ENCODE measurements at regions not wholly inside any gene's neighbourhood (a gene's known extent, or its start where the extent isn't known, plus 50 kb on each side); places are given as distances from the start of the nearest gene placed in this dataset.

DNA sequence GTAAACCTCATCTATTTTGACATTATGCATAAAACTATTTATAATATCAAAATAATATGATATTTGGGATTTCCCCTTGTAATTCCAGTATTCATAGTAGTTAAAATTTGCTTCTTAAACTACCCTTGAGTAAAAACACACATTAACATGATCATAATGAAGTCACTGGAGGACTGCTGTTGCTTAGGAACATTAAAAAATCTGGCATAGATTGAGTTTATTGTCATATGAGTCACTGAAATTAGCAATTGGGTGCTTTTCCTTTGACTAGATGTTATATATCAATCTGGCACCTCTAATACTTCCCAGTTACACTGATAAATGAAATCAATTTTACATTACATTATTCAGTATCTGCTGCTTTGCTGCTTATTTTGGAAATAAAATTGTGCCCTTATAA is 57.0 kb upstream of the ZC3H15 start:
- TF ChIP-seq, protein P1, sequence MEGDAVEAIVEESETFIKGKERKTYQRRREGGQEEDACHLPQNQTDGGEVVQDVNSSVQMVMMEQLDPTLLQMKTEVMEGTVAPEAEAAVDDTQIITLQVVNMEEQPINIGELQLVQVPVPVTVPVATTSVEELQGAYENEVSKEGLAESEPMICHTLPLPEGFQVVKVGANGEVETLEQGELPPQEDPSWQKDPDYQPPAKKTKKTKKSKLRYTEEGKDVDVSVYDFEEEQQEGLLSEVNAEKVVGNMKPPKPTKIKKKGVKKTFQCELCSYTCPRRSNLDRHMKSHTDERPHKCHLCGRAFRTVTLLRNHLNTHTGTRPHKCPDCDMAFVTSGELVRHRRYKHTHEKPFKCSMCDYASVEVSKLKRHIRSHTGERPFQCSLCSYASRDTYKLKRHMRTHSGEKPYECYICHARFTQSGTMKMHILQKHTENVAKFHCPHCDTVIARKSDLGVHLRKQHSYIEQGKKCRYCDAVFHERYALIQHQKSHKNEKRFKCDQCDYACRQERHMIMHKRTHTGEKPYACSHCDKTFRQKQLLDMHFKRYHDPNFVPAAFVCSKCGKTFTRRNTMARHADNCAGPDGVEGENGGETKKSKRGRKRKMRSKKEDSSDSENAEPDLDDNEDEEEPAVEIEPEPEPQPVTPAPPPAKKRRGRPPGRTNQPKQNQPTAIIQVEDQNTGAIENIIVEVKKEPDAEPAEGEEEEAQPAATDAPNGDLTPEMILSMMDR (IDR thresholded peaks at IDR 0.05) = no peak
- TF ChIP-seq POLR2AphosphoS5 (IDR thresholded peaks at IDR 0.05; ENCODE audit: low read depth, low read length) (no peak), SIN3A (IDR thresholded peaks at IDR 0.05; ENCODE audit: borderline replicate concordance, insufficient read depth, low read depth, low read length) (no peak)

Data from Panc1 (cell line).